HG03175 (cell line): ENCODE measurements at regions not wholly inside any gene's neighbourhood (a gene's known extent, or its start where the extent isn't known, plus 50 kb on each side); places are given as distances from the start of the nearest gene placed in this dataset.

Experiments
- ATAC-seq: cut with Tn5 transposase; IDR thresholded peaks from one replicate; pipeline ENCODE4 v1.9.1; 2021; ENCODE audit warnings: mild to moderate bottlenecking, moderate library complexity; ENCODE audit not compliant: unreplicated experiment

- ATAC-seq, result no peak
These were observed 324.0 kb upstream of the ACVR2A start for GRCh38 chr2:147520817-147521216.

- no peak for ATAC-seq
These were observed 325.7 kb upstream of the ACVR2A start for GRCh38 chr2:147519178-147519577.

- ATAC-seq, result no peak
These were observed 329.6 kb upstream of the ACVR2A start for GRCh38 chr2:147515213-147515612.

- no peak for ATAC-seq
These were observed 332.6 kb upstream of the ACVR2A start for GRCh38 chr2:147512206-147512605.

- no peak for ATAC-seq
These were observed 333.3 kb upstream of the ACVR2A start for GRCh38 chr2:147511491-147511948.

- ATAC-seq, result no peak
These were observed 335.0 kb upstream of the ACVR2A start for GRCh38 chr2:147509821-147510220.

GRCh38 chr2:147506889-147507288 is 337.9 kb upstream of the ACVR2A start:
- no peak for ATAC-seq

GRCh38 chr2:147502711-147503290 is 342.0 kb upstream of the ACVR2A start:
- no peak for ATAC-seq

GRCh38 chr2:147501968-147502367 is 342.9 kb upstream of the ACVR2A start:
- no peak for ATAC-seq

GRCh38 chr2:147500819-147501395 is 343.9 kb upstream of the ACVR2A start:
- no peak for ATAC-seq

- ATAC-seq, result no peak
These were observed 344.6 kb upstream of the ACVR2A start for GRCh38 chr2:147500229-147500628.

GRCh38 chr2:147499785-147500184 is 345.0 kb upstream of the ACVR2A start:
- peak; percentile 74 for ATAC-seq

- no peak for ATAC-seq
These were observed 349.1 kb upstream of the ACVR2A start for GRCh38 chr2:147495734-147496133.

- no peak for ATAC-seq
These were observed 352.4 kb upstream of the ACVR2A start for GRCh38 chr2:147492471-147492870.

- ATAC-seq, result no peak
These were observed 353.3 kb upstream of the ACVR2A start for GRCh38 chr2:147491506-147491905.

GRCh38 chr2:147490401-147491261 is 354.2 kb upstream of the ACVR2A start:
- ATAC-seq, result no peak

GRCh38 chr2:147488472-147488871 is 356.4 kb upstream of the ACVR2A start:
- no peak for ATAC-seq

- no peak for ATAC-seq
These were observed 356.9 kb upstream of the ACVR2A start for GRCh38 chr2:147487978-147488289.

- ATAC-seq, result no peak
These were observed 357.4 kb upstream of the ACVR2A start for GRCh38 chr2:147487286-147487977.

- ATAC-seq, result no peak
These were observed 359.5 kb upstream of the ACVR2A start for GRCh38 chr2:147485210-147485851.

- no peak for ATAC-seq
These were observed 360.9 kb upstream of the ACVR2A start for GRCh38 chr2:147483911-147484310.
